Neural cell (in vitro differentiated cells): ENCODE measurements at regions not wholly inside any gene's neighbourhood (a gene's known extent, or its start where the extent isn't known, plus 50 kb on each side); places are given as distances from the start of the nearest gene placed in this dataset.

ENCODE experiments used
- EZH2 ChIP-seq: fragments of 200-600, 300-800 bp; shearing (Covaris generic), sonication (generic); IDR thresholded peaks from 2 replicates; pipeline ENCODE4 v1.6.1; 2014; ENCODE audit warnings: antibody characterized with exemption, low read length, borderline replicate concordance, mild to moderate bottlenecking; ENCODE audit not compliant: insufficient read depth, poor library complexity, severe bottlenecking
- RAD21 ChIP-seq: fragments of 450-650 bp; conservative IDR thresholded peaks from 2 replicates; pipeline ENCODE4 v1.6.1; 2014; ENCODE audit warnings: antibody characterized with exemption, mild to moderate bottlenecking, moderate library complexity
- TF ChIP-seq, protein P1 (sequence below): fragments of 450-650 bp; IDR thresholded peaks from 2 replicates; pipeline ENCODE4 v1.5.1; 2014; ENCODE audit warnings: antibody characterized with exemption, mild to moderate bottlenecking, moderate library complexity; ENCODE audit not compliant: poor library complexity, severe bottlenecking

- TF ChIP-seq, protein P1, sequence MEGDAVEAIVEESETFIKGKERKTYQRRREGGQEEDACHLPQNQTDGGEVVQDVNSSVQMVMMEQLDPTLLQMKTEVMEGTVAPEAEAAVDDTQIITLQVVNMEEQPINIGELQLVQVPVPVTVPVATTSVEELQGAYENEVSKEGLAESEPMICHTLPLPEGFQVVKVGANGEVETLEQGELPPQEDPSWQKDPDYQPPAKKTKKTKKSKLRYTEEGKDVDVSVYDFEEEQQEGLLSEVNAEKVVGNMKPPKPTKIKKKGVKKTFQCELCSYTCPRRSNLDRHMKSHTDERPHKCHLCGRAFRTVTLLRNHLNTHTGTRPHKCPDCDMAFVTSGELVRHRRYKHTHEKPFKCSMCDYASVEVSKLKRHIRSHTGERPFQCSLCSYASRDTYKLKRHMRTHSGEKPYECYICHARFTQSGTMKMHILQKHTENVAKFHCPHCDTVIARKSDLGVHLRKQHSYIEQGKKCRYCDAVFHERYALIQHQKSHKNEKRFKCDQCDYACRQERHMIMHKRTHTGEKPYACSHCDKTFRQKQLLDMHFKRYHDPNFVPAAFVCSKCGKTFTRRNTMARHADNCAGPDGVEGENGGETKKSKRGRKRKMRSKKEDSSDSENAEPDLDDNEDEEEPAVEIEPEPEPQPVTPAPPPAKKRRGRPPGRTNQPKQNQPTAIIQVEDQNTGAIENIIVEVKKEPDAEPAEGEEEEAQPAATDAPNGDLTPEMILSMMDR: no peak
- TF ChIP-seq RAD21 (no peak), EZH2 (no peak)
Observed at GRCh38 chr17:6240001-6240400, 169.8 kb downstream of the WSCD1 start.
